Spleen (tissue), 11 donors: ENCODE measurements at regions not wholly inside any gene's neighbourhood (a gene's known extent, or its start where the extent isn't known, plus 50 kb on each side); places are given as distances from the start of the nearest gene placed in this dataset.

Experiments
- DNase-seq: peaks from one replicate; pipeline ENCODE4 v3.0.0-alpha.2; 2020
- H3K27ac ChIP-seq, 8 donors: fragments of 200-600 bp; sonication (generic) in 7 of 8; 1 replicate in 4 of 8; 2 replicates in 4 of 8; pipeline versions ENCODE4 v1.5.0 to v1.8.0; 2016 to 2021; ENCODE audit warnings: inconsistent platforms in 4 of 8, mild to moderate bottlenecking in 4 of 8, moderate library complexity in 1 of 8
- H3K27me3 ChIP-seq, 7 donors: fragments of 200-600 bp; sonication (generic) in 6 of 7; replicated peaks in 1 of 7; 1 replicate in 4 of 7; 2 replicates in 3 of 7; pipeline versions ENCODE4 v1.5.0 to v1.8.0; 2016 to 2021; ENCODE audit warnings: inconsistent platforms in 3 of 7, mild to moderate bottlenecking in 1 of 7
- H3K36me3 ChIP-seq, 6 donors: fragments of 200-600 bp; sonication (generic) in 5 of 6; 1 replicate in 4 of 6; 2 replicates in 2 of 6; pipeline versions ENCODE4 v1.5.0 to v1.8.0; 2016 to 2021; ENCODE audit warnings: inconsistent platforms in 2 of 6
- H3K4me1 ChIP-seq, 6 donors: fragments of 200-600 bp; sonication (generic) in 5 of 6; 1 replicate in 3 of 6; 2 replicates in 3 of 6; pipeline versions ENCODE4 v1.5.0 to v1.8.0; 2016 to 2021; ENCODE audit warnings: inconsistent platforms in 3 of 6
- H3K4me3 ChIP-seq, 8 donors: fragments of 200-600 bp; sonication (generic) in 7 of 8; 1 replicate in 4 of 8; 2 replicates in 4 of 8; pipeline versions ENCODE4 v1.5.0 to v1.8.0; 2016 to 2021; ENCODE audit warnings: inconsistent platforms in 4 of 8, mild to moderate bottlenecking in 4 of 8, moderate library complexity in 2 of 8
- H3K9me3 ChIP-seq, 8 donors: fragments of 200-600 bp; sonication (generic) in 7 of 8; 1 replicate in 4 of 8; 2 replicates in 4 of 8; pipeline versions ENCODE4 v1.5.0 to v1.8.0; 2016 to 2021; ENCODE audit warnings: inconsistent platforms in 4 of 8
- CTCF ChIP-seq, 11 experiments: fragments of 200-600 bp in 7 of 11; fragments of 450-650 bp in 4 of 11; sonication (generic) in 4 of 11; IDR thresholded peaks in 8 of 11; conservative IDR thresholded peaks in 3 of 11; 1 replicate in 7 of 11; 2 replicates in 4 of 11; pipeline versions ENCODE4 v1.4.0 to v1.8.0; 2016 to 2021; ENCODE audit warnings: antibody characterized with exemption in 11 of 11, inconsistent platforms in 4 of 11, mild to moderate bottlenecking in 1 of 11
- POLR2A ChIP-seq, 3 donors: fragments of 450-650 bp; IDR thresholded peaks; one replicate each; pipeline ENCODE4 v1.5.1; 2017; ENCODE audit warnings: antibody characterized with exemption in 3 of 3, mild to moderate bottlenecking in 1 of 3
- POLR2AphosphoS5 ChIP-seq, 3 donors: sonication (generic); formaldehyde crosslinking; IDR thresholded peaks; one replicate each; pipeline ENCODE4 v1.5.1; 2017; ENCODE audit warnings: antibody characterized with exemption in 3 of 3
- WGBS, 5 donors: extraction: QIAGEN DNeasy Blood & Tissue Kit in 3 of 5; methylation state at CpG; one replicate each; pipeline versions ENCODE4 v1.1.5 to v1.1.7; 2013 to 2018; 5-methylcytosine and 5-hydroxymethylcytosine counted together
- intact Hi-C: fragments of 100-400 bp; cut with DNase I; formaldehyde crosslinking; loops from one replicate; pipeline ENCODE4 v1.15.0; 2023; ENCODE audit warnings: low total_unique reads
- donor health status: healthy with polysubstance abuse.
- donor health status: DM: no; HTN: no; CAD: no; lungs with moderate emphysema.
- donor health status: DM: no; HTN: no; CAD: no.
- donor health status: Bipolar disorder and iron deficiency.
- donor health status: healthy.
- donor health status: DM: no; HTN: no; CAD: no.
- donor health status: DM: yes; HTN: yes; CAD: no.

DNA sequence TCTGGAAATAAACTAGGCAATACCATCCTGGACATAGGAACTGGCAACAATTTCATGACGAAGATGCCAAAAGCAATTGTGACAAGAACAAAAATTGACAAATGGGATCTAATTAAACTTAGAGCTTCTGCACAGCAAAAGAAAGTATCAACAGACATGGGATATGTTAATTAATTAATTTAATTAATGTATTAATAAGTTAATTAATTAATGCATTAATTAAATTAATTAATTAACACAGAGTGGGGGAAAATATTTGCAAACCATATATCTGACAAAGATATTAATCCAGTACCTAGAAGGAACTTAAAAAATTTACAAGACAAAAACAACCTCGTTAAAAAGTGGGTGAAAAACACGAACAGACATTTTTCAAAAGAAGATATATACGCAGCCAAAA, 83.6 kb downstream of the GCC1 start:
- Histone ChIP-seq H3K4me1 (no peaks in the 10 kb centered on the region), H3K9me3 (no peaks in the 10 kb centered on the region), H3K4me3 (no peak overlapping the region), H3K27ac (no peak overlapping the region), H3K36me3 (no peaks in the 10 kb centered on the region), H3K27me3 (peaks cover 0 to 18% (median 0%) of the 10 kb centered on the region in 7 donors)
- TF ChIP-seq POLR2A (IDR thresholded peaks at IDR 0.05) (no peak), CTCF (IDR thresholded peaks at IDR 0.05 in 8 of 11, conservative IDR thresholded peaks at IDR 0.05 in 3 of 11) (no peak), POLR2AphosphoS5 (IDR thresholded peaks at IDR 0.05) (no peak)
- intact Hi-C loops: no loop called here
- WGBS, 5 donors: 87 to 95% (median 92%) methylated on average over 4 of the region's 4 CpGs
- no peak for DNase-seq

DNA sequence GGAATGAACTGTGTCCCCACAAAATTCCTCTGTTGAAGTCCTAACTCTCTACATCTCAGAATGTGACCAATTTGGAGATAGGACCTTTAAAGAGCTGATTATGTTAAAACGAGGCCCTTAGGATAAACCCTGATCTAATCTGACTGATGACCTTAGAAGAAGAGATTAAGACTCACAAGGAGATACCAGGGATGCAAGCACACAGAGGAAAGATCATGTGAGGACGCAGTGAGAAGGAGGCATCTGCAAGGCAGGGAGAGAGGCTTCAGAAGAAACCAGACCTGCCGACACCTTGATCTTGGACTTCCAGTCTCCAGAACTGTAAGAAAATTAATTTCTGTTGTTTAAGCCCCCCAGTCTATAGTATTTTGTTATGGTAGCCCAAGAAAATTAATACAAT, 94.9 kb upstream of the ZNF800 start:
- WGBS, 5 donors: 63 to 75% (median 70%) methylated on average over 3 of the region's 3 CpGs
- Histone ChIP-seq H3K27me3 (peaks cover 0 to 5% (median 0%) of the 10 kb centered on the region in 7 donors), H3K36me3 (no peaks in the 10 kb centered on the region), H3K27ac (no peak overlapping the region), H3K4me1 (no peaks in the 10 kb centered on the region), H3K4me3 (no peak overlapping the region), H3K9me3 (peaks cover 0 to 7% (median 2%) of the 10 kb centered on the region in 8 donors)
- TF ChIP-seq POLR2AphosphoS5 (IDR thresholded peaks at IDR 0.05): no peak
- no peak for TF ChIP-seq POLR2A (IDR thresholded peaks at IDR 0.05)
- TF ChIP-seq CTCF (IDR thresholded peaks at IDR 0.05 in 8 of 11, conservative IDR thresholded peaks at IDR 0.05 in 3 of 11): no peak
- no peak for DNase-seq
- intact Hi-C loops: no loop called here

DNA sequence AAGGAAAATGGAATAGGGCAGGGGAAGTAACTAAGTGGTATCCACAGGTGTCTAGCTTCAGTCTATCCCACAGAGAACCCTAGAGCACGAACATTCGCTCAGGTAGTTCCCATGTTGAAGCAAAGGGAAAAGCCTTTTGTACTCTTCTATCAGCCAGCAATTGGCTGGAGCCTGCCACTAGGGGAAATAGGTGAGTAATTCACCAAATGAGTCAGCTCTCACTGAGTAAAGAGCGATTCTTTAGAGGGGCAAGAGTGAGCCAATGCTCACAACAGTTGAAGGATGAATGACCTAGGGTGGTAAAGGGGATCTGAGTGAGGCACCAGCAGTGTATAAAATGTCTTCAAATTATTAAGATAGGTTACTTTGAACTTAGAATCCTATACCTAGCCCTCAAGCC, 94.1 kb upstream of the ZNF800 start:
- Histone ChIP-seq H3K27ac (no peak overlapping the region), H3K36me3 (no peaks in the 10 kb centered on the region), H3K9me3 (peaks cover 0 to 7% (median 2%) of the 10 kb centered on the region in 8 donors), H3K4me3 (no peak overlapping the region), H3K4me1 (no peaks in the 10 kb centered on the region), H3K27me3 (peaks cover 0 to 5% (median 0%) of the 10 kb centered on the region in 7 donors)
- 44 to 77% (median 62%) methylated on average over 3 of the region's 3 CpGs for WGBS, 5 donors
- DNase-seq: no peak
- intact Hi-C loops: no loop called here
- TF ChIP-seq POLR2A (IDR thresholded peaks at IDR 0.05): no peak
- TF ChIP-seq POLR2AphosphoS5 (IDR thresholded peaks at IDR 0.05): no peak
- no peak for TF ChIP-seq CTCF (IDR thresholded peaks at IDR 0.05 in 8 of 11, conservative IDR thresholded peaks at IDR 0.05 in 3 of 11)

GRCh38 chr7:127485482-127485881, 93.0 kb upstream of the ZNF800 start:
- Histone ChIP-seq H3K36me3 (no peaks in the 10 kb centered on the region), H3K27me3 (peaks cover 0 to 6% (median 0%) of the 10 kb centered on the region in 7 donors), H3K4me1 (no peaks in the 10 kb centered on the region), H3K27ac (no peak overlapping the region), H3K4me3 (no peak overlapping the region), H3K9me3 (peaks cover 0 to 7% (median 2%) of the 10 kb centered on the region in 8 donors)
- TF ChIP-seq CTCF (IDR thresholded peaks at IDR 0.05 in 8 of 11, conservative IDR thresholded peaks at IDR 0.05 in 3 of 11) (no peak), POLR2A (IDR thresholded peaks at IDR 0.05) (no peak), POLR2AphosphoS5 (IDR thresholded peaks at IDR 0.05) (no peak)
- DNase-seq: no peak
- intact Hi-C loops: no loop called here
